ENCODE measurements at regions not wholly inside any gene's neighbourhood (a gene's known extent, or its start where the extent isn't known, plus 50 kb on each side); places are given as distances from the start of the nearest gene placed in this dataset.

DNA sequence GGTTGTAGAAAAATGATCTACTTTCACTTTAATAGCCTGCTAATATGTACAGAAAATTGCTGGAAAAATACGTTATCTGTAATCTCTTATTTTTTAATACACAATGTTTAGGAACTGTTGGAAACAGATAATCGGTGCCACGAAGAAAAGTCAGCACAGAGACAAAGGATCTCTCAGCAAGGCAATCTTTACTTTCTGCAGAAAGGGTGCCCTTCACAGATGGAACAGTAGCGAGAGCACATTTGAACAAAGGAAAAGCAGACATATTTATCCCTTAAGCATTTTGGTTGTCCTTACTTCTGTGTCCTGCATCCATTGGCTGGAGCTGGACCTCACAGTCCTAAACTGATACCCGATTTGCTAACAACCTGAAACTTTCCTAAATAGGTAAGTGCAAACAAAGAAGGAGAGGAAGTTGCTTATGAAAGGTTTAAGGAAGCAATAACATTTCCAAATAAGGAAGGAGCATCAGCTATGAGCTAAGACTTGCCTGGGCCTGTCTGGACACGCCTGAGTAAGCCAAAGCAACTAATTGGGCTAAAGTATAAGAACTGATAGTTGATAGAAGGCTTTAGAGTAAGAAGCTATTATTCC, 640.0 kb downstream of the SH2D4B start:
- Histone ChIP-seq H3K4me1 (no peaks in the 10 kb centered on the region), H3K4me2 (ENCODE audit: low read length) (no peak overlapping the region), H3K9ac (no peak overlapping the region), H3K27ac (no peak overlapping the region), H3K9me3 (ENCODE audit: control insufficient read depth, low read length) (no peaks in the 10 kb centered on the region), H3K36me3 (ENCODE audit: control insufficient read depth, insufficient read depth, low read length) (no peaks in the 10 kb centered on the region), H3K79me2 (no peaks in the 10 kb centered on the region), H2AFZ (no peak overlapping the region), H3K27me3 (ENCODE audit: control insufficient read depth, insufficient read depth, low read length) (no peaks in the 10 kb centered on the region), H3K4me3 (ENCODE audit: low read depth, low read length) (no peak overlapping the region)
- TF ChIP-seq, protein P1, sequence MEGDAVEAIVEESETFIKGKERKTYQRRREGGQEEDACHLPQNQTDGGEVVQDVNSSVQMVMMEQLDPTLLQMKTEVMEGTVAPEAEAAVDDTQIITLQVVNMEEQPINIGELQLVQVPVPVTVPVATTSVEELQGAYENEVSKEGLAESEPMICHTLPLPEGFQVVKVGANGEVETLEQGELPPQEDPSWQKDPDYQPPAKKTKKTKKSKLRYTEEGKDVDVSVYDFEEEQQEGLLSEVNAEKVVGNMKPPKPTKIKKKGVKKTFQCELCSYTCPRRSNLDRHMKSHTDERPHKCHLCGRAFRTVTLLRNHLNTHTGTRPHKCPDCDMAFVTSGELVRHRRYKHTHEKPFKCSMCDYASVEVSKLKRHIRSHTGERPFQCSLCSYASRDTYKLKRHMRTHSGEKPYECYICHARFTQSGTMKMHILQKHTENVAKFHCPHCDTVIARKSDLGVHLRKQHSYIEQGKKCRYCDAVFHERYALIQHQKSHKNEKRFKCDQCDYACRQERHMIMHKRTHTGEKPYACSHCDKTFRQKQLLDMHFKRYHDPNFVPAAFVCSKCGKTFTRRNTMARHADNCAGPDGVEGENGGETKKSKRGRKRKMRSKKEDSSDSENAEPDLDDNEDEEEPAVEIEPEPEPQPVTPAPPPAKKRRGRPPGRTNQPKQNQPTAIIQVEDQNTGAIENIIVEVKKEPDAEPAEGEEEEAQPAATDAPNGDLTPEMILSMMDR (IDR thresholded peaks at IDR 0.05) = no peak

DNA sequence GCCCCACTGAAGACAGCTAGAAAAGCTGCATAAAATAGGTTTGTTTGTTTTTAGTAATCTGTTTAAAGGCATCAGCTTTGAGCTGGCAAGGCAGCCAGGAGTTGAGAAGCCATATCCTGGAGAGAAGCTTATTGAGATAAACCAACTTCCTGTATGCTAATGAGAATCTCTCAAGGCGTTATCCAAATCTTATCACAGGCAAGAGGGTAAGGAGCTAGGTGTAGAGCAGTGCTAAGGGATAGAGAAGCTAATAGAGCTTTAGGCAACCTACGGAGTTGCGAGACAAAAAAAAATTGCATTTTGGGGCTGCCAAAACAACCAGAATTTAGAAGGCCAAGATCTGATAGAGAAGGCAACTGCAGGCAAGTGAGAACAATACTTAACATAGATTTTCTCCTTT, 641.6 kb downstream of the SH2D4B start:
- Histone ChIP-seq H3K79me2 (no peaks in the 10 kb centered on the region), H3K27ac (no peak overlapping the region), H3K4me2 (ENCODE audit: low read length) (no peak overlapping the region), H3K27me3 (ENCODE audit: control insufficient read depth, insufficient read depth, low read length) (no peaks in the 10 kb centered on the region), H3K36me3 (ENCODE audit: control insufficient read depth, insufficient read depth, low read length) (no peaks in the 10 kb centered on the region), H3K9ac (no peak overlapping the region), H2AFZ (no peak overlapping the region), H3K9me3 (ENCODE audit: control insufficient read depth, low read length) (no peaks in the 10 kb centered on the region), H3K4me3 (ENCODE audit: low read depth, low read length) (no peak overlapping the region), H3K4me1 (no peaks in the 10 kb centered on the region)
- TF ChIP-seq, protein P1 (IDR thresholded peaks at IDR 0.05) = no peak

DNA sequence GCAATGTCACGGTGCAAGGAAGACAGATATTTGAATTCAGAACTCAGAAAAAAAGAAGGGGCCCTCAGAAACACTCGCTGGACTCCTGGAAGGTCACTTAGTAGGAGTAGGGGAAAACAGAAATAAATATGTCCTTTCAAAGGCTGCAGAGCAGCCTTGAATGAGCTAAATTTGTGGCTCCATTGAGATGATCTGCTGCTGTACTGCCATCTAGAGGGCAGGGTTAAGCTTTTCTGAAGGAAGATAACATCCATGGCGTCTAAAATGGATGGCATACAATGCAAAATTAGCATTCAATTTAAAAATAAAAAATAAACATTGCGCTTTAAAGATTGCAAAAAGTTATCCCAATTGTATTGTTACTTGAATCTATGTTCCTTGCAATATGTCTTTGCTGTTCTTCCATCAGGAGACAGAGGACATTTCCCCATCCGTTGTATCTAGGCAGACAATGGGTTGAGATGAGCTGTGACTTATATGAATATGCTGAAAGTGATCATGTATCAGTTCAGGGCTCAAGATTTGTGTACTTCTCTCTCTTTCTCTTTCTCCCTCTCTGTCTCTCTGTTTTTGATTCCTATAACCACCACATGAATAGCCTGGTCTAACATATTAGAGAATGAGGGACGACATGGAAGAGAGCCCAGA, 642.2 kb downstream of the SH2D4B start:
- TF ChIP-seq, protein P1 (IDR thresholded peaks at IDR 0.05) = no peak
- Histone ChIP-seq H2AFZ (no peak overlapping the region), H3K79me2 (no peaks in the 10 kb centered on the region), H3K9ac (no peak overlapping the region), H3K4me1 (no peaks in the 10 kb centered on the region), H3K27ac (no peak overlapping the region), H3K4me3 (ENCODE audit: low read depth, low read length) (no peak overlapping the region), H3K27me3 (ENCODE audit: control insufficient read depth, insufficient read depth, low read length) (no peaks in the 10 kb centered on the region), H3K4me2 (ENCODE audit: low read length) (no peak overlapping the region), H3K36me3 (ENCODE audit: control insufficient read depth, insufficient read depth, low read length) (no peaks in the 10 kb centered on the region), H3K9me3 (ENCODE audit: control insufficient read depth, low read length) (no peaks in the 10 kb centered on the region)

DNA sequence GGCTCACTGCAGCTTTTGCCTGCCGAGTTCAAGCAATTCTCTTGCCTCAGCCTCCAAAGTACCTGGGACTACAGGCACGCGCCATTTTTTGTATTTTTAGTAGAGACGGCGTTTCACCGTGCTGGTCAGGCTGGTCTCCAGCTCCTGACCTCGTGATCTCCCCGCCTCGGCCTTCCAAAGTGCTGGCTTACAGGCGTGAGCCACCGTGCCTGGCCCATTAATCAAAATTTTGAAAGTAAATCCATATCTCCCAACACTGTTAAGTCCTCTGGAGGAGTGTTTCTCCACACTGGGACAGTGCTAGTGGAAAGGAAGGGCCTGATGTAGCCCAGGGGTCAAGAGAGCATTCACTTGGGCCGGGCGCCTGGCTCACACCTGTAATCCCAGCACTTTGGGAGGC, 644.6 kb downstream of the SH2D4B start:
- Histone ChIP-seq H3K4me2 (ENCODE audit: low read length) (no peak overlapping the region), H3K4me1 (no peaks in the 10 kb centered on the region), H3K27ac (no peak overlapping the region), H3K9ac (no peak overlapping the region), H3K4me3 (ENCODE audit: low read depth, low read length) (no peak overlapping the region), H2AFZ (no peak overlapping the region), H3K36me3 (ENCODE audit: control insufficient read depth, insufficient read depth, low read length) (no peaks in the 10 kb centered on the region), H3K79me2 (no peaks in the 10 kb centered on the region), H3K9me3 (ENCODE audit: control insufficient read depth, low read length) (no peaks in the 10 kb centered on the region), H3K27me3 (ENCODE audit: control insufficient read depth, insufficient read depth, low read length) (no peaks in the 10 kb centered on the region)
- TF ChIP-seq, protein P1 (IDR thresholded peaks at IDR 0.05) = no peak
